ENCODE measurements at regions not wholly inside any gene's neighbourhood (a gene's known extent, or its start where the extent isn't known, plus 50 kb on each side); places are given as distances from the start of the nearest gene placed in this dataset.

- TF ChIP-seq ATF2 (IDR thresholded peaks at IDR 0.05; ENCODE audit: low read length) (no peak), EGR1 (IDR thresholded peaks at IDR 0.05; ENCODE audit: borderline replicate concordance, low read depth, low read length) (no peak), RBBP5 (IDR thresholded peaks at IDR 0.05; ENCODE audit: borderline replicate concordance, low read depth, low read length) (no peak), PHF8 (conservative IDR thresholded peaks at IDR 0.05; ENCODE audit: low read depth, low read length) (no peak)
These were observed 54.8 kb upstream of the CPEB4 start (continued) for GRCh38 chr5:173833196-173833985.
